ENCODE measurements at regions not wholly inside any gene's neighbourhood (a gene's known extent, or its start where the extent isn't known, plus 50 kb on each side); places are given as distances from the start of the nearest gene placed in this dataset.

GRCh38 chr4:131207589-131207988, 1941.5 kb upstream of the PCDH10 start:
- Mint-ChIP-seq H3K27me3 (ENCODE audit: insufficient read depth) (no peaks in the 10 kb centered on the region), H3K27ac (no peak overlapping the region), H3K4me1 (ENCODE audit: low read depth) (no peaks in the 10 kb centered on the region), H3K4me3 (no peak overlapping the region), H3K9me3 (no peaks in the 10 kb centered on the region), H3K36me3 (ENCODE audit: low read depth) (no peaks in the 10 kb centered on the region)
- intact Hi-C loops (cut with micrococcal nuclease) = no loop called here
- DNase-seq (ENCODE audit: low spot score) = no peak

DNA sequence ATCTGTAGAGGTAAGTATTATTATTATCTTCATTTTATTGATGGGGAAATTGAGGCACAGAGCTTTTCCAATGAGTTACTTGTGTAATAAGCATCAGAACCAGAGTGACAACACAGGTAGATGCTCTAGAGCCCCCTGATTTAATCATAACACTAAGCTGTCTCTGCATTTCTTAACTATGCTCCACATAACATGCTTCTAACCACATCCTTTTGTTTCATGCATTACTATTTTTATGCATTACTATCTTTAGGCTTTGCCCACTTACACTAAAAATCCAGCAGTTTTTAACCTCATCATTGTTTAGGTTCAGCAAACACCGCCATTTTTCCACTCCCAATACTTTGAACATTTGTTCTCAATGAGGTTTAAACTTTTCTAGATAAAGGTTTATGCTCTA, 1900.8 kb upstream of the PCDH10 start:
- Mint-ChIP-seq H3K9me3 (no peaks in the 10 kb centered on the region), H3K36me3 (ENCODE audit: low read depth) (no peaks in the 10 kb centered on the region), H3K27ac (no peak overlapping the region), H3K4me1 (ENCODE audit: low read depth) (no peaks in the 10 kb centered on the region), H3K4me3 (no peak overlapping the region), H3K27me3 (ENCODE audit: insufficient read depth) (no peaks in the 10 kb centered on the region)
- no peak for DNase-seq (ENCODE audit: low spot score)
- intact Hi-C loops (cut with micrococcal nuclease) = no loop called here

- no peak overlapping the region for H3K27ac Mint-ChIP-seq
- intact Hi-C loops (cut with micrococcal nuclease) = no loop called here
- no peaks in the 10 kb centered on the region for H3K4me1 Mint-ChIP-seq (ENCODE audit: low read depth)
- H3K9me3 Mint-ChIP-seq = no peaks in the 10 kb centered on the region
- no peaks in the 10 kb centered on the region for H3K36me3 Mint-ChIP-seq (ENCODE audit: low read depth)
- DNase-seq (ENCODE audit: low spot score) = no peak
- H3K4me3 Mint-ChIP-seq = no peak overlapping the region
- no peaks in the 10 kb centered on the region for H3K27me3 Mint-ChIP-seq (ENCODE audit: insufficient read depth)
Measured at GRCh38 chr4:131251321-131251720, 1897.8 kb upstream of the PCDH10 start.

GRCh38 chr4:131257241-131257640, 1891.9 kb upstream of the PCDH10 start:
- intact Hi-C loops (cut with micrococcal nuclease) = no loop called here
- Mint-ChIP-seq H3K27ac (no peak overlapping the region), H3K36me3 (ENCODE audit: low read depth) (no peaks in the 10 kb centered on the region), H3K4me3 (no peak overlapping the region), H3K9me3 (peaks cover 5% of the 10 kb centered on the region), H3K27me3 (ENCODE audit: insufficient read depth) (no peaks in the 10 kb centered on the region), H3K4me1 (ENCODE audit: low read depth) (no peaks in the 10 kb centered on the region)
- no peak for DNase-seq (ENCODE audit: low spot score)

GRCh38 chr4:131258361-131258760, 1890.7 kb upstream of the PCDH10 start:
- Mint-ChIP-seq H3K27me3 (ENCODE audit: insufficient read depth) (no peaks in the 10 kb centered on the region), H3K4me1 (ENCODE audit: low read depth) (no peaks in the 10 kb centered on the region), H3K36me3 (ENCODE audit: low read depth) (no peaks in the 10 kb centered on the region), H3K9me3 (peaks cover 5% of the 10 kb centered on the region), H3K4me3 (no peak overlapping the region), H3K27ac (no peak overlapping the region)
- intact Hi-C loops (cut with micrococcal nuclease) = no loop called here
- no peak for DNase-seq (ENCODE audit: low spot score)

DNA sequence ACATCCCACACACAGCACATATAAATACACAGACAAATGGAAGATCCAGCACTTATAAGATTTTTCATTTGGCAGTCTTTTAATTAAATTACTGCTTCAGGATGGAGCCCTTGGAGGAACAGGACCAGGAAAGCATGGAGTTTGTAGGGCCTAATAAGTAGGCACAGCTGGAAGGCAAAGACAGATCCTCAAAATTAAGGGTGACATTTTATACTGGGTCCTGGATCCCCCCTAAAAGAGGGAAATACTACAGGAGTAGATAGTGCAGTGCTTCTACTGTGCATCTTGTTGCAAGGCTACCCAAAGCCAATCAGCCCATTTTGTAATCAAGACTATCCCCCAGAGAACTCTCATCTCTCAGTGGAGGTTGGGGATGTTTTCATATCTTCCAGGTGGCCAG, 1860.7 kb upstream of the PCDH10 start:
- intact Hi-C loops (cut with micrococcal nuclease) = no loop called here
- H3K9me3 Mint-ChIP-seq = peaks cover 11% of the 10 kb centered on the region
- H3K27ac Mint-ChIP-seq = no peak overlapping the region
- no peaks in the 10 kb centered on the region for H3K27me3 Mint-ChIP-seq (ENCODE audit: insufficient read depth)
- DNase-seq (ENCODE audit: low spot score) = no peak
- H3K4me3 Mint-ChIP-seq = no peak overlapping the region
- no peaks in the 10 kb centered on the region for H3K4me1 Mint-ChIP-seq (ENCODE audit: low read depth)
- no peaks in the 10 kb centered on the region for H3K36me3 Mint-ChIP-seq (ENCODE audit: low read depth)

- intact Hi-C loops (cut with micrococcal nuclease) = no loop called here
- no peak for DNase-seq (ENCODE audit: low spot score)
- H3K9me3 Mint-ChIP-seq = no peaks in the 10 kb centered on the region
- H3K27ac Mint-ChIP-seq = no peak overlapping the region
- H3K27me3 Mint-ChIP-seq (ENCODE audit: insufficient read depth) = no peaks in the 10 kb centered on the region
- no peaks in the 10 kb centered on the region for H3K36me3 Mint-ChIP-seq (ENCODE audit: low read depth)
- H3K4me1 Mint-ChIP-seq (ENCODE audit: low read depth) = no peaks in the 10 kb centered on the region
- H3K4me3 Mint-ChIP-seq = no peak overlapping the region
Measured at GRCh38 chr4:131296192-131296591, 1852.9 kb upstream of the PCDH10 start.

- H3K27ac Mint-ChIP-seq = no peak overlapping the region
- no peaks in the 10 kb centered on the region for H3K27me3 Mint-ChIP-seq (ENCODE audit: insufficient read depth)
- intact Hi-C loops (cut with micrococcal nuclease) = no loop called here
- no peak for DNase-seq (ENCODE audit: low spot score)
- no peaks in the 10 kb centered on the region for H3K36me3 Mint-ChIP-seq (ENCODE audit: low read depth)
- peaks cover 15% of the 10 kb centered on the region for H3K9me3 Mint-ChIP-seq
- H3K4me3 Mint-ChIP-seq = no peak overlapping the region
- no peaks in the 10 kb centered on the region for H3K4me1 Mint-ChIP-seq (ENCODE audit: low read depth)
Measured at GRCh38 chr4:131302108-131302507, 1847.0 kb upstream of the PCDH10 start.

DNA sequence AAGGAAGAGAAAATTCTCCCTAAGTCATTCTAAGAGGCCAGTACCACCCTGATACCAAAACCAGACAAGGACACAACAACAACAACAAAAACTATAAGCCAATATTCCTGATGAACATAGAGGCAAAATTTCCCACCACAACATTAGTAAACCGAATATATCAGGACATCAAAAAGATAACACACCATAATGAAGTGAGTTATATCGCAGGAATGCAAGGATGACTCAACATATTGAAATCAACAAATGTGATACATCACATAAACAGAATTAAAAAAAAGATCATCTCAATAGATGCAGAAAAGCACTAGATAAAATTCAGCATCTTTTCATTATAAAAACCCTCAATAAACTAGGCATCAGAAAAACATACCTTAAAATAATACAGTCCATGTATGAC, 1844.4 kb upstream of the PCDH10 start:
- no peak overlapping the region for H3K4me3 Mint-ChIP-seq
- no peaks in the 10 kb centered on the region for H3K4me1 Mint-ChIP-seq (ENCODE audit: low read depth)
- H3K36me3 Mint-ChIP-seq (ENCODE audit: low read depth) = no peaks in the 10 kb centered on the region
- intact Hi-C loops (cut with micrococcal nuclease) = no loop called here
- no peaks in the 10 kb centered on the region for H3K27me3 Mint-ChIP-seq (ENCODE audit: insufficient read depth)
- no peak overlapping the region for H3K27ac Mint-ChIP-seq
- no peak for DNase-seq (ENCODE audit: low spot score)
- H3K9me3 Mint-ChIP-seq = peaks cover 15% of the 10 kb centered on the region

- Mint-ChIP-seq H3K27me3 (ENCODE audit: insufficient read depth) (no peaks in the 10 kb centered on the region), H3K9me3 (peaks cover 3% of the 10 kb centered on the region), H3K4me3 (no peak overlapping the region), H3K36me3 (ENCODE audit: low read depth) (no peaks in the 10 kb centered on the region), H3K27ac (no peak overlapping the region), H3K4me1 (ENCODE audit: low read depth) (no peaks in the 10 kb centered on the region)
- DNase-seq (ENCODE audit: low spot score) = no peak
- intact Hi-C loops (cut with micrococcal nuclease) = no loop called here
Measured at GRCh38 chr4:131309628-131310027, 1839.5 kb upstream of the PCDH10 start.

- Mint-ChIP-seq H3K4me1 (ENCODE audit: low read depth) (no peaks in the 10 kb centered on the region), H3K4me3 (no peak overlapping the region), H3K9me3 (no peaks in the 10 kb centered on the region), H3K27me3 (ENCODE audit: insufficient read depth) (no peaks in the 10 kb centered on the region), H3K27ac (no peak overlapping the region), H3K36me3 (ENCODE audit: low read depth) (no peaks in the 10 kb centered on the region)
- DNase-seq (ENCODE audit: low spot score) = no peak
- intact Hi-C loops (cut with micrococcal nuclease) = no loop called here
Measured at GRCh38 chr4:131316086-131316485, 1833.0 kb upstream of the PCDH10 start.

DNA sequence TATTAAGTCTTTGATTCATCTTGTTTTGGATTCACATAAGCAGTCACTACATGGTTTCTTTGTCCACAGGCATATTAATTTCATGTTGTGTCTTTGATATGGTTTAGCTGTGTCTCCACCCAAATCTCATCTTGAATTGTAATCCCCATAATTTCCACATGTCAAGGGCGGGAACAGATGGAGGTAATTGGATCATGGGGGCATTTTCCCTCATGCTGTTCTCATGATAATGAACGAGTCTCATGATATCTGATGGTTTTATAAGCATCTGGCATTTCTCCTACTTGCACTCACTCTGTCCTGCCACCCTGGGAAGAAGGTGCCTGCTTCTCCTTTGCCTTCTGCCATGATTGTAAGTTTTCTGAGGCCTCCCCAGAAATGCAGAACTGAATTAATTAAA, 1811.2 kb upstream of the PCDH10 start:
- no peaks in the 10 kb centered on the region for H3K27me3 Mint-ChIP-seq (ENCODE audit: insufficient read depth)
- intact Hi-C loops (cut with micrococcal nuclease) = no loop called here
- no peaks in the 10 kb centered on the region for H3K9me3 Mint-ChIP-seq
- no peak for DNase-seq (ENCODE audit: low spot score)
- H3K27ac Mint-ChIP-seq = no peak overlapping the region
- no peaks in the 10 kb centered on the region for H3K4me1 Mint-ChIP-seq (ENCODE audit: low read depth)
- no peaks in the 10 kb centered on the region for H3K36me3 Mint-ChIP-seq (ENCODE audit: low read depth)
- no peak overlapping the region for H3K4me3 Mint-ChIP-seq

GRCh38 chr4:131339137-131339536, 1810.0 kb upstream of the PCDH10 start:
- Mint-ChIP-seq H3K9me3 (no peaks in the 10 kb centered on the region), H3K27ac (no peak overlapping the region), H3K36me3 (ENCODE audit: low read depth) (no peaks in the 10 kb centered on the region), H3K4me1 (ENCODE audit: low read depth) (no peaks in the 10 kb centered on the region), H3K27me3 (ENCODE audit: insufficient read depth) (no peaks in the 10 kb centered on the region), H3K4me3 (no peak overlapping the region)
- no peak for DNase-seq (ENCODE audit: low spot score)
- intact Hi-C loops (cut with micrococcal nuclease) = no loop called here

- Mint-ChIP-seq H3K36me3 (ENCODE audit: low read depth) (no peaks in the 10 kb centered on the region), H3K4me3 (no peak overlapping the region), H3K9me3 (no peaks in the 10 kb centered on the region), H3K27me3 (ENCODE audit: insufficient read depth) (no peaks in the 10 kb centered on the region), H3K4me1 (ENCODE audit: low read depth) (no peaks in the 10 kb centered on the region), H3K27ac (no peak overlapping the region)
- no peak for DNase-seq (ENCODE audit: low spot score)
- intact Hi-C loops (cut with micrococcal nuclease) = no loop called here
Measured at GRCh38 chr4:131344761-131345160, 1804.3 kb upstream of the PCDH10 start.

Data from activated T-helper 1 cell treated with anti-CD3 and anti-CD28 coated beads, Interleukin-12 subunit alpha, Interleukin-12 subunit beta, Interleukin-2, Interleukin-4 antibody, amounts not matched to agents 30 ng/mL and 10 ng/mL and 1 ng/mL, durations not matched to agents 14 hours and 24 hours and 36 hours (primary cell).